Upper lobe of left lung (tissue), 4 donors: ENCODE measurements at regions not wholly inside any gene's neighbourhood (a gene's known extent, or its start where the extent isn't known, plus 50 kb on each side); places are given as distances from the start of the nearest gene placed in this dataset.

ENCODE experiments used
- EP300 ChIP-seq, 4 donors: sonication (generic); formaldehyde crosslinking; IDR thresholded peaks; one replicate each; pipeline ENCODE4 v1.5.1; 2017; ENCODE audit warnings: antibody characterized with exemption in 4 of 4, control low read depth in 2 of 4
- POLR2AphosphoS5 ChIP-seq, 2 donors: sonication (generic); formaldehyde crosslinking; IDR thresholded peaks; one replicate each; pipeline ENCODE4 v1.5.1; 2017; ENCODE audit warnings: antibody characterized with exemption in 2 of 2
- TF ChIP-seq, protein P1 (sequence below), 6 experiments: fragments of 450-650 bp in 4 of 6; fragments of 200-600 bp in 2 of 6; sonication (generic) in 2 of 6; IDR thresholded peaks; one replicate each; pipeline ENCODE4 v1.5.1; 2016 to 2019; ENCODE audit warnings: antibody characterized with exemption in 6 of 6

GRCh38 chr10:4437061-4437460, 388.9 kb upstream of the AKR1E2 start:
- TF ChIP-seq POLR2AphosphoS5 (IDR thresholded peaks at IDR 0.05) (no peak), EP300 (IDR thresholded peaks at IDR 0.05) (no peak)
- TF ChIP-seq, protein P1, sequence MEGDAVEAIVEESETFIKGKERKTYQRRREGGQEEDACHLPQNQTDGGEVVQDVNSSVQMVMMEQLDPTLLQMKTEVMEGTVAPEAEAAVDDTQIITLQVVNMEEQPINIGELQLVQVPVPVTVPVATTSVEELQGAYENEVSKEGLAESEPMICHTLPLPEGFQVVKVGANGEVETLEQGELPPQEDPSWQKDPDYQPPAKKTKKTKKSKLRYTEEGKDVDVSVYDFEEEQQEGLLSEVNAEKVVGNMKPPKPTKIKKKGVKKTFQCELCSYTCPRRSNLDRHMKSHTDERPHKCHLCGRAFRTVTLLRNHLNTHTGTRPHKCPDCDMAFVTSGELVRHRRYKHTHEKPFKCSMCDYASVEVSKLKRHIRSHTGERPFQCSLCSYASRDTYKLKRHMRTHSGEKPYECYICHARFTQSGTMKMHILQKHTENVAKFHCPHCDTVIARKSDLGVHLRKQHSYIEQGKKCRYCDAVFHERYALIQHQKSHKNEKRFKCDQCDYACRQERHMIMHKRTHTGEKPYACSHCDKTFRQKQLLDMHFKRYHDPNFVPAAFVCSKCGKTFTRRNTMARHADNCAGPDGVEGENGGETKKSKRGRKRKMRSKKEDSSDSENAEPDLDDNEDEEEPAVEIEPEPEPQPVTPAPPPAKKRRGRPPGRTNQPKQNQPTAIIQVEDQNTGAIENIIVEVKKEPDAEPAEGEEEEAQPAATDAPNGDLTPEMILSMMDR (IDR thresholded peaks at IDR 0.05): no peak
